HepG2 (cell line): ENCODE measurements at regions not wholly inside any gene's neighbourhood (a gene's known extent, or its start where the extent isn't known, plus 50 kb on each side); places are given as distances from the start of the nearest gene placed in this dataset.

Source experiments
- ATAC-seq: fragments of 200-7000 bp; cut with Tn5 transposase; 3 replicates; pipeline ENCODE4 v1.9.1; 2020; ENCODE audit warnings: mild to moderate bottlenecking, moderate library complexity
- BruUV-seq: library from RNA; stranded (reverse); fragments of 400-500 nt; replicated peaks from 2 replicates; lab custom pipeline; 2021; lab: Mats Ljungman, UMichigan
- CTCF ChIA-PET: fragments of 300-600 bp; formaldehyde crosslinking; extraction: SDS; loops from one replicate; lab custom pipeline; 2021; ENCODE audit warnings: low total read pairs, inconsistent platforms, low intra/inter-chr PET ratio; lab: Yijun Ruan, JAX
- POLR2A ChIA-PET: fragments of 350-600 bp; sonication (Branson Sonifier 250); formaldehyde crosslinking; loops from one replicate; lab custom pipeline; 2020; ENCODE audit warnings: antibody characterized with exemption, inconsistent platforms; lab: Yijun Ruan, JAX
- DNase-seq: peaks from one replicate; pipeline ENCODE4 v3.0.0-alpha.2; 2015; ENCODE audit warnings: low spot score
- FAIRE-seq: peaks from 3 replicates; lab custom pipeline; 2011; peaks lifted over from hg19 to GRCh38; lab: Jason Lieb, UNC
- H2AFZ ChIP-seq: one replicate; pipeline ENCODE4 v1.6.1; 2011; ENCODE audit warnings: low read length, inconsistent platforms
- H3K27ac ChIP-seq: fragments of 300-600 bp; 3 replicates; pipeline ENCODE4 v1.8.0; 2011; ENCODE audit warnings: mixed run types, mild to moderate bottlenecking, mixed read lengths, low read length, inconsistent platforms; ENCODE audit not compliant: insufficient read depth; ENCODE audit errors: extremely low read length
- H3K27me3 ChIP-seq, 2 experiments: fragments of 200-600 bp in 1 of 2; 2 replicates in 1 of 2; 3 replicates in 1 of 2; pipeline versions ENCODE4 v1.6.0 to v1.8.0; 2011; ENCODE audit warnings: low read length in 2 of 2, mild to moderate bottlenecking in 2 of 2, moderate library complexity in 2 of 2, inconsistent platforms in 1 of 2; ENCODE audit not compliant: insufficient read depth in 2 of 2, control insufficient read depth in 1 of 2
- H3K36me3 ChIP-seq, 2 experiments: fragments of 200-600 bp in 1 of 2; replicated peaks in 1 of 2; 2 replicates in 1 of 2; 3 replicates in 1 of 2; pipeline versions ENCODE4 v1.5.1 to v1.8.0; 2011; ENCODE audit warnings: low read length in 2 of 2, inconsistent platforms in 1 of 2; ENCODE audit not compliant: insufficient read depth in 2 of 2, control insufficient read depth in 1 of 2
- H3K4me1 ChIP-seq: 2 replicates; pipeline ENCODE4 v1.5.1; 2012; ENCODE audit warnings: low read length, inconsistent platforms; ENCODE audit not compliant: insufficient read depth
- H3K4me2 ChIP-seq: 2 replicates; pipeline ENCODE4 v1.6.0; 2011; ENCODE audit warnings: low read depth, low read length, inconsistent platforms
- H3K4me3 ChIP-seq, 3 experiments: fragments of 200-600 bp in 1 of 3; sonication (generic), shearing (Covaris generic) in 1 of 3; replicated peaks in 1 of 3; 2 replicates each; pipeline ENCODE4 v1.5.1; 2011 to 2016; ENCODE audit warnings: low read length in 3 of 3, inconsistent platforms in 2 of 3, low read depth in 2 of 3, mild to moderate bottlenecking in 2 of 3, control low read depth in 1 of 3, mixed read lengths in 1 of 3; ENCODE audit not compliant: insufficient read depth in 1 of 3
- H3K79me2 ChIP-seq: one replicate; pipeline ENCODE4 v1.6.1; 2011; ENCODE audit warnings: low read length, inconsistent platforms; ENCODE audit not compliant: insufficient read depth
- H3K9ac ChIP-seq: 2 replicates; pipeline ENCODE4 v1.6.0; 2011; ENCODE audit warnings: mild to moderate bottlenecking, low read depth, low read length, inconsistent platforms; ENCODE audit not compliant: insufficient read depth
- H3K9me3 ChIP-seq: 2 replicates; pipeline ENCODE4 v1.5.1; 2012; ENCODE audit warnings: mild to moderate bottlenecking, low read length
- H4K20me1 ChIP-seq: 2 replicates; pipeline ENCODE4 v1.6.0; 2011; ENCODE audit warnings: inconsistent platforms, mild to moderate bottlenecking, low read length, moderate library complexity; ENCODE audit not compliant: insufficient read depth
- GLMP ChIP-seq: sonication (generic); formaldehyde crosslinking; IDR thresholded peaks from 2 replicates; pipeline ENCODE4 v1.9.0; 2021; ENCODE audit warnings: missing genetic modification reagents, mild to moderate bottlenecking, borderline replicate concordance
- MIER2 ChIP-seq: IDR thresholded peaks from 2 replicates; pipeline ENCODE4 v1.6.1; 2016; ENCODE audit warnings: missing biosample characterization, missing genetic modification reagents
- RNF2 ChIP-seq: fragments of 450-650 bp; conservative IDR thresholded peaks from 2 replicates; pipeline ENCODE4 v1.6.1; 2016; ENCODE audit warnings: low read depth
- ZNF276 ChIP-seq: sonication (generic); formaldehyde crosslinking; IDR thresholded peaks from 2 replicates; pipeline ENCODE4 v1.4.0; 2020; ENCODE audit warnings: mild to moderate bottlenecking, low read depth, missing genetic modification reagents
- WGBS: methylation state at CpG from one replicate; pipeline ENCODE4 v1.1.6; 2017; ENCODE audit warnings: low lambda C conversion rate; 5-methylcytosine and 5-hydroxymethylcytosine counted together
- in situ Hi-C: cut with HindIII; loops from 2 replicates; pipeline ENCODE4 v1.10.0; 2017; ENCODE audit warnings: low pct_unique_long_range_greater_than_20kb; ENCODE audit not compliant: extremely low pct_ligation_motif_present
- intact Hi-C: fragments of 100-400 bp; cut with micrococcal nuclease; formaldehyde crosslinking; loops from one replicate; pipeline ENCODE4 v1.10.0; 2022; ENCODE audit not compliant: unreplicated experiment

- BruUV-seq, result no TSS peak
- Histone ChIP-seq H3K9me3 (no peaks in the 10 kb centered on the region), H3K27ac (no peak overlapping the region), H3K27me3 (0 out of 5 replicates have a peak, but pooled peaks cover 2 to 3% of the 10 kb centered on the region in 2 experiments), H3K4me3 (no peak overlapping the region), H3K79me2 (no peaks in the 10 kb centered on the region), H2AFZ (no peak overlapping the region), H3K9ac (no peak overlapping the region), H4K20me1 (no peaks in the 10 kb centered on the region), H3K4me1 (no peaks in the 10 kb centered on the region), H3K36me3 (no peaks in the 10 kb centered on the region), H3K4me2 (no peak overlapping the region)
- TF ChIP-seq ZNF276 (CRISPR knock-in tag), result no peak
- FAIRE-seq (no peak), DNase-seq (no peak), ATAC-seq (no peak)
- WGBS, result 4% methylated on average over 7 of the region's 7 CpGs
- CTCF ChIA-PET, result no interaction called here
- in situ Hi-C loops, result no loop called here
- POLR2A ChIA-PET, result no interaction called here
- intact Hi-C loops, result no loop called here
These were observed 85.8 kb downstream of the SLC10A2 start for GRCh38 chr13:102980331-102980982.

- Histone ChIP-seq H3K27me3 (peaks cover 2 to 3% of the 10 kb centered on the region in 2 experiments; a peak in 1 of 5 replicates), H2AFZ (no peak overlapping the region)
- BruUV-seq, result no TSS peak
- no peak for TF ChIP-seq MIER2
- TF ChIP-seq RNF2, result no peak
- TF ChIP-seq GLMP (CRISPR knock-in tag), result no peak
- TF ChIP-seq, all 625 proteins: peak for 0
- H3K4me1 ChIP-seq, result no peaks in the 10 kb centered on the region
- H3K79me2 ChIP-seq, result no peaks in the 10 kb centered on the region
- CTCF ChIA-PET, result no interaction called here
- POLR2A ChIA-PET, result no interaction called here
- 33% methylated on average over 4 of the region's 4 CpGs for WGBS
- intact Hi-C loops, result no loop called here
- in situ Hi-C loops, result no loop called here
- no peak overlapping the region for H3K4me3 ChIP-seq
- FAIRE-seq (no peak), ATAC-seq (no peak), DNase-seq (no peak)
- no peak overlapping the region for H3K4me2 ChIP-seq
- no peaks in the 10 kb centered on the region for H3K9me3 ChIP-seq
- H4K20me1 ChIP-seq, result no peaks in the 10 kb centered on the region
- no peaks in the 10 kb centered on the region for H3K36me3 ChIP-seq
- H3K9ac ChIP-seq, result no peak overlapping the region
- H3K27ac ChIP-seq, result no peak overlapping the region
These were observed 88.0 kb downstream of the SLC10A2 start for GRCh38 chr13:102978168-102978567.
